Occipital lobe (tissue), 1 donor: ENCODE measurements at regions not wholly inside any gene's neighbourhood (a gene's known extent, or its start where the extent isn't known, plus 50 kb on each side); places are given as distances from the start of the nearest gene placed in this dataset.

Source experiments
- DNase-seq: peaks from one replicate; lab custom pipeline; 2025; lab: John Stamatoyannopoulos, UW

DNA sequence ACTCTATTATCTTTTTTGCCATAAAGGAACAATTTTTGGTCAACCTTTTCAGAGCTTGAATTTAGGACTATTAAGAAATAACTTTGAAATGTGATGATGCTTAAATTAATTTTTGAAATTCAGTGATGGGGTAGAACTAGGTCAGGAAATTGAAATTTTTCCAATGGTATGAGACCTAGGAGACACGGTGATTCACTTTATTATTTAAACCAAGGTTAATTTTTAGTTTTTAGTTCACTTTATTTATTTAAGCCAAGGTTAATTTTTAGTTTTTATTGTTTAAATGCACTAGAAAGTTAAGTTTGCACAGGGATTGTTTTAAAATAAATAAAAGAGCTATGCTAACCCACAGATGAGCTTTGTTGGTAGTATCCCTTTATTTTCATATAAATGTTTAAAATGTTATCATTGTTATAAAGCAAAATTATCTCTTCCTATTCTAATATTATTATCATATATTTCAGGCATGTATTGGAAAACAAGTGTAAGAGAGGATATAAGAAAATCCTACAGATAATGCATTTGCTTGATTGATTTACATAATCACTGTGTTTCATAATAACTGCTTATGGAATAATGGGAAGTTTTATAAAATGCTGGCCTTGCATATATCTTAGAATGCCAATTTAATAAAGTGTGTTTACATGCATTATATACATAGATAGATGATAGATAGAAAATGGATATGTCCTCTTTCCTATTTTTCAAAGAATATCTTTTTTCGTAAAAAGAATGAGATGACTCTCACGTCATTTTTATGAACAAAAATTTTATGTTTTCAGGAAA, 163.6 kb downstream of the HGF start:
- no peak for DNase-seq

DNA sequence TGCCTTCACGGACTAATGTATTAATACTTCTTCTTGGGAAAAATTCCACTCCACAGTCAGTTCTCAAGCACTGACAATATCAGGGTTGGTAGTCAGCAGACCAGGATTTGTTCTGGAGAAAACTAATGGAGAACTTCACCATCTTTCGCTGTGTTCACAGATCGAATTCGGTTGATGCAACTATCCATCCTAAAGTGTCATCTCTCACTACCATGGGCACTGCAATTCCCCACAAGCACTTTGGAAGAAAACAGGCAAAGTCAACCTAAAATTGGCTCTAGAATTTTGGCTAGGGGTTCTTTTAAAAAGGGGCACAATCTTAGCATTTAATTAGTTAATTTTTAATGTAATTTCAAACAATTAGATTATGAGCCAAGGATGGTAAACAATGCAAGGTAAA, 164.4 kb downstream of the HGF start:
- no peak for DNase-seq

DNA sequence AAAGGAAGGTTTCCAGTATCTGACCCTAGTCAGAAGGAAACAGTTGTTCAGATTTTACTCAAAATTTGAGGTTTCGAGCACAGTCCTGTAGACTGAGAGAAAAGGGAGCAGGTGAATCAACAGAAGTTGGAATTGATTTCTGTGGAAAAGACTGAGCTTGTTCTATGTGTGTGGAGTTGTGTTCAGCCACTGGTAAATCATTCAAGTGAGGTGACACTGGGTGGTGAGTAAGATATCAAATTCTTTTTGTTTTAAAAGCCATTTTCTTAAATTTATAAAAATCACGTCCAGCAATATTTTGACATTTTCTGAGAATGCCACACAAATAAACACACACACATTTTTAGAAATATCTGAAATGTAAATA, 165.1 kb downstream of the HGF start:
- DNase-seq: no peak

DNA sequence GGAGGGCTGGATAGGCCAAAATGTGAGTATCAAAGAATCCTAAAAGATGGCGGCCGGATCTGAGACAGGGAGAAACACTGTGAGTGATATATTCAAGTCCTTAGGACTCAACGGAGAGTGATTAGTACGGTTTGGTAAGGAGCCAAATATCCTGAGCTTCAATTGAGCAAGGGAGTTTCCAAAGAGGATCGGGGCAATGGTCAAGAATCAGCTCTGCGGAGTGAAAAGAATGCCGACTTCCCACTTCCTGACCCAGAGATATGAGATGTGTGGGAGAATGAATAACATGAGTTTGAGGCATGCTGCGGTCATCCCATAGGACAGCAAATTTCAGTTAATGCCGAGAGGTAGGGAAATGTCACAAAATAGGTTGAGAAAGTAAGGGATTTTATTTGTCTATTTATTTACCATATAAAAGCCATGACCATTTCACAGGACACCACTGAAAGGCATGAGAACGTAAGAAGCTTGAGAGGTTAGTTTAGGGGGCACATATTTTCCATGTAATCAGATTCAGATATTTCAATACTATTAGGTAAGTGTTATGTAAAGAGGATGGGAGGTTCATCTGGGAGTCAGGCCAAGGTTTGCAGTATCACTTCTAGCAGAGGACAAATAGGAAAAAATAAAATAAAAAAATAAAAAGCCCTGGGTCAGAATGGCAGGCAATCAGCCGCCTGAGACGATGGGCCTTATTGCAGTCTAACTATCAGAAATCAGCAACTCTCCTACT, 165.6 kb downstream of the HGF start:
- no peak for DNase-seq

DNA sequence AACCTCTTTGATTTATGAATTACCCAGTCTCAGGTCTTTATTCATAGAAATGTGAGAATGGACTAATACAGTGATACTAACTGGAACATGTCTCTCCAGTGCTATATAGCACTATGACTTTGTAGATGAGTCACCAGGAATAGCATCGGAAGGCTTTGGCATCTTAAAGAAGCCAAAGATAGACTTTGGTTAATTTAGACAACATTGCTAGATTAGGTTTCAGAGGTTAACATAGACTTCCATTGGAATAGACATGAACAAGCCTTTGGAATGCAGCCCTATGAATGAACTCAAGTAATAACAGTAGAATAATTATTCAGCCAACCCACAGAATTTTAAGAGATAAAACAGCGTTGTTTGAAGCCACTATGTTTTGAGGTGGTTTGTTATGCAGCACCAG, 169.2 kb downstream of the HGF start:
- DNase-seq: no peak

DNA sequence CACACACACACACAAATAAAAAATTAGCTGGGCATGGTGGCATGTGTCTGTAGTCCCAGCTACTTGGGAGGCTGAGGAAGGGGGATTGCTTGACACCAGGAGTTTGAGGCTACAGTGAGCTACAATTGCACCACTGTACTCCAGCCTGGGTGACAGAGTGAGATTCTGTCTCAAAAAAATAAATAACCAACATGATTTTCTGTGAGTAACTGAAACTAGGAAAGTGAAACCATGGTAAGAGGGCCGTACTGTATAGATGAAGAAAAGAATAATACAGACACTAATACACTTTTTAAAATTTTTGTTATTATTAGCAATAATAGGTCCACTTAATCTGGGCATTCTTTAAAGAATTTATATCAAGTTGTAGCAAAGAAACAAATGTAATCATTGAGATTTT, 170.9 kb downstream of the HGF start:
- DNase-seq: no peak

DNA sequence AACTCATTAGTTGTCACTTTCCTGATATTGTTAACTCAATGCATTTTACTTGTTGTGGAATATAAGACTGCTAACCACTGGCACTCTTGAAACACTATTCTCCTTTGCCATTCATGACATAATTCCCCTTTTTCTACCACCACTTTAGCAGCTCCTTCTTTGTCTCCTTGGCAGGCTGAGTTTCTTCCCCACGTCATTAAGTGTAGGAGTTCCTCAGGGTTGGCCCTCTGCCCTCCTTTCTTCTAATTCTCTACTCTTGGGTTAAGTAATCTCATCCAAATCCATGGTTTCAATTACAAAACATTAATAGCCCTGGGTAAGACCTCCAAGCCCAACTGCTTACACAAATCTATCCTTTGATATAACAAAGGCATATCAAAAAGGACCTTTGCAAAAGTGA, 175.1 kb downstream of the HGF start:
- no peak for DNase-seq

DNA sequence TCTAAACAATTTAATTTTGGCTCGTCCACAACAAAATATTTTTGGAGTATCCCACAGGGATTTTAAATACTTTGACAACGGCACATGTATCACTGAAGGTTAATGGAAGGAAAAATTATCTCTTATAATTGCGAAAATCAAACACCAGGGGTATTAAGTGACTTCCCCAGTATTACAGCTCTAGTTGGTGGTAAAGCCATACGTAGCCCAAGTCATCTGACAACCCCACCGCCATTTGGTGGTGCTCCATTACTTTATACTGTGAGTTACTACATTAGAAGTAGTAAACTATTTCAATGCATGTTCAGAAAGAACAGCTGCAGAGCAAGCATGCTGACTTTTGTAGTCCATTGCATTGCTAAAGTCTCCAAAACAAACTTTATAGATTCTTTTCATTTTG, 179.7 kb downstream of the HGF start:
- DNase-seq: no peak

DNA sequence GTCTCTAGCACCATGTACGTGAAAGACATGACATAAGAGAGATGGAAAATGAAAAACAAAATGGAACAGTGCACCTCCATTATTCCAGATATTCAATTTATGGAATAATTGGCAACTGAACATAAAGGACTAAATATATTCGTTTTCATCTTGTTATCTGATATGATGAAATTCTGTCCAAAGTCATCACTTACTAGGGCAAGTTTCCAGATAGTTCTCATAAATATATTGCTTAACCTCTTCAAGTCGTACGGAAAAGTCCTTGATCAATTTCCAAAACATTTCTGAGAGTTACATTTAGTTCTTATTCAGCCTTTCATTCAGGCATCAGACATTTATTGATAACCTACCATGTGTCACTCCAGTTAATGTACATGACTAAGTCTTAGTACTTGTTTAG, 185.2 kb downstream of the HGF start:
- no peak for DNase-seq

DNA sequence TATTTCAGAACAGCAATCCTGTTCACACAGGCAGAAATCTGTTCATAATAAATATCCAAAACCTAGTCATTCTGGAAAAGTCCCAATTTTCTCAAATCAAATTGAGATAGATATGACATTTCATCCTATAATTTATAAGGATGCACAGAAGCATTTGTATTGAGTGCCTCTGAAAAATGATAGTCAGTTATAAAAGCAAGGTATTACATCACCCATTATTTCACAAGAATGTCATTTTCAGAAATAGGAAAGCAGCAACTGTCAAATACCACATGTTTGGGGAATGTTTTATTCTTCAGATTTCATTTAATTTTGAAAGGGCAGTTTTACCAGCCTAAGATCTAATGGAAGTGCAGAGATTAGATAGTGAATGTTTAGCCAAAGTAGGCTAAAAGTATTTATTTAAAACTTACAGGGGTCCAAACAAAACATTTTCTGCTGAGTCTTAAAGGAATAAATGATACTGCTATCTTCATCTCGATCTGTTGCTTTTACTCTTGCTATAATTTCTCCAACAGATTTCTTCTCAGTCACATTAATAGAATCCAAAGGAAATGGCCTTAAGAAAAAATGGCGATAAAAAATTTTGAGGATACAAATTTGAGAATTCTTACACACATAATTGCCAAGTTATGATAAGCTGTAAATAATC, 185.8 kb downstream of the HGF start:
- DNase-seq: no peak

DNA sequence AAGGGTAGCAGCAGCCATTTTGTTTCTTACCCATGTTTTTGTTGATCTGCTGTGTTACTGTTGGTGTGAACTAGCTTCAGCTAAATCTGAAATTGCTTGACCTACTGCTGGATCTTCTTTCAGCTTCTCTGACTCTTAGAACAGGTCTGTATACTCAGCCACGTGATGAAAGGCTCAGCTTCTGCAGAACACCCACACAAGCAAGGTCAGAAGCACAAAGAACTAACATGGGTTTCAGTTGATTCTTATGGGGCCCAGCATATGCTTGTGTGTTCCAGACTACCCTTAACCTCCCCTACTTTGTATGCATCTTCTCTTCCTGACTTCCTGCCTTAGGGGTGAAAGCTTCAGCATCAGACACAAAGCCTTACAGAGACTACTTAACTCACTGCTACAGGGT, 186.8 kb downstream of the HGF start:
- DNase-seq: no peak

DNA sequence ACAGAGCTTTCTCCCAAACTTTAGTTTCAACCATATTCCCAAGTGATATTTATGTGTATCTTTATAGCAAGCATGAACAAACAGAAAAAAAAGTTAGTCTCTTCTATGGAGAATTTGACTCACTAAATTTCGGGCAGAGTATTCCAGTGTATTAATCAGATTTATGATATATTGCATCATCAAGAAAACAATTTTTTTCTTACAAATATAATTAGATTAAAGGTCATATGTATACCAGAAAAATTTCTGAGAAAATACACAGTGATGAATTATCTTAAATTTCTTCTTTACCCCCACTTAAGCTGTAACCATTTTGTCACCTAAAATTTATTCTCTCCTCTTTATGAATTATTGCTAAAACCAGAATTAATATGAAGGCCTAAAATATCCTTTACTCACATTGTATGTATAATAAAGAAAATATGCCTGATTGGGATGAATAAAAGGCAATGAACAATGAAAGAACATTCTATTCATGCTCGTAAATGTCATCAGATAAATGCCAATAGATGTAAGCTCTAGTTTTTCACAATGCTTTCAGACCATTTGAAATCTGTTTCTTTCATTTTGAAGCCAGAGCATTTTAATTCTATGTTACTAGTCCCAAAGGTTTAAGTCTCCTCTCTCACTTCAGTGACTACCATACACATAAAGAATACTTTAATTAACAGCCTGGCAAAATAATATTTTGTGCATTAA, 192.1 kb downstream of the HGF start:
- no peak for DNase-seq

DNA sequence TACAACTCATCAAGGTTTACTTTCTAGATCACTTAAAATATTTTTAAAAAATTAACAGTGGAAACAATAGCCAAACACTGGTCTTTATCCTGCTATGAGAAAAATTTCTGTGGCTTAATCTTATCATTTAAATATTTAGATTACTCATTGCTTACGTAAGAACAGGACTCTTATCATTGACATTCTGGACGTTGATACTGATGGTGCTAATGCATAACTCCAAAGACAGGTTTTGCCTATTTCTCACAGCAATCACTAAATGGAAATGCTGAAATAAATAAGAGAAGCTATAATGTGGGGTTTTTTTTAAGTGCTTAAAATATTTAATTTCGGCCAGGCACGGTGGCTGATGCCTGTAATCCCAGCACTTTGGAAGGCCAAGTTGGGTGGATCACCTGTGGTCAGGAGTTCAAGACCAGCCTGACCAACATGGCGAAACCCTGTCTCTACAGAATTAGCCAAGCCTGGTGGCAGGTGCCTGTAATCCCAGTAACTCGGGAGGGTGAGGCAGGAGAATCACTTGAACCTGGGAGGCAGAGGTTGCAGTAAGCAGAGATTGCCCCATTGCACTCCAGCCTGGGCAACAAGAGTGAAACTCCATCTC, 195.0 kb downstream of the HGF start:
- no peak for DNase-seq

DNA sequence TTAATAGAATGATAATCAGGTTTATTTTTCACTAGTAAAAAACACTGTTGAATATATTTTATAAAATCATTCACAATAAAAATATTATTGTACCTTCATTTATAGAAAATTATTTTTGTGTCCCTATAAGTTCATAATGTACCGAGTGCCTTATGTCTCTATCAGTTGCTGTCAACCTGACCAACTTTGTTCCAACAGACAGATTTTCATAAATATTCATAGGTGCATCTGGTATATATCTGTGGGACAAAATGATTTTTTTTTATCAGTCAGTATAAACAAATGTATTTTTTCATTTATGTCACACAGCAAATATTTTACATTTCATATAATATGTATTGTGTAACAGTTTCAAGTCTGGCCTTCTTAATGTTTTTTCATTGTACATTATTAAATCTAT, 195.9 kb downstream of the HGF start:
- DNase-seq: no peak

DNA sequence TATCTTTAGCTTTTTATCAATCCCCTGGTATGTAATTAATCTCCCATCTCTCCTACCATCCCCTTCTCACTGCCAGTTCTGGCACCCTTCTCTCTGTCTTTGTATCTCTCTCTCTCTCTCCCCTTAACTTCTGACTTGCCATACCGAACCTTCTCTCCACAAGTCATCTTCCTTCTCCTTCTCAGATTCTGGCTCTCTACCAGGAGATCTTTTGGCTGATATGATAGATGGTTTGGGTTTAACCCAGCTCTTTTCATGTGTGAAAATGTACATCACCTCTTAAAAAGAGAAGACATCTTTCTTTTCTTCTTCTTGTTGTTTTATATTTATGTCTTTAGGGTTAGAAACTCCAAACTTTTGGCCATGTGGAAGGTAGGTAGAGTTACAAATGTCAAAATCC, 196.7 kb downstream of the HGF start:
- DNase-seq: no peak

DNA sequence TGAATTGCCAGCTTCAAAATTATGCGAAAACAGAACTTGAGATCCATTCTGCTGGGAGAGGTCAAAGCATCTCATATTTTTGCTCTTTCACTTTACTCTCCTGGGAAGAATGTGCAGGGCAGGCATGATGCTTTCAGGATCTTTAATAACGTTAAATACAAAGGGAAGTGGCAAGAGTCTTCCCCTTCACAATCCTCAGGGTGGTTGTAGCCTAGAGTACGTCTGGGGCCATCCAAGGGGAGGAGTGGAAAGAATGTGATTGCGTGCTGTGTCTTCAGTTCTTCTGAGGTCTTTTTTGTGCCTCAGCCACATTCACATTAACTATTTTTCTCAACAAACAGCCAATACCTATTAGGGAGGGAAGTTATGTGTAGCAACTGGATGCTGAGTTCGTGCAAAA, 207.3 kb downstream of the HGF start:
- DNase-seq: no peak

DNA sequence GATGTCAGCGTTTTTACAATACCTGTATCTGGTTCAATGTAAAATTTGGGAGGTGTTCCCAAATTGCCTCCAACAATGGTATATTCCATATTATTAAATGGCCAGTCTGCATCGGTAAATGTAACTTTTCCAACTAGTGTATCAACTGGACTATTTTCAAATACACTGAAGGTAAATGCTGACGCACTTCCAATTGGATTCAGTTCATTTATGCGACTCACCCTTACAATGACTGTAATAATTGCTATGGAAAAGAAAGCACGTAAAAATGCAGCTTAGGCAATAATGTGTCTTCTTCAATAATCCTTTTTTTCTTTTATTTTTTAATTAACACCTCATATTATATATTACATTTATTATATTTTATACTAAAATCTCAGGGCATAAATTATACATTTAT, 209.1 kb downstream of the HGF start:
- DNase-seq: no peak

DNA sequence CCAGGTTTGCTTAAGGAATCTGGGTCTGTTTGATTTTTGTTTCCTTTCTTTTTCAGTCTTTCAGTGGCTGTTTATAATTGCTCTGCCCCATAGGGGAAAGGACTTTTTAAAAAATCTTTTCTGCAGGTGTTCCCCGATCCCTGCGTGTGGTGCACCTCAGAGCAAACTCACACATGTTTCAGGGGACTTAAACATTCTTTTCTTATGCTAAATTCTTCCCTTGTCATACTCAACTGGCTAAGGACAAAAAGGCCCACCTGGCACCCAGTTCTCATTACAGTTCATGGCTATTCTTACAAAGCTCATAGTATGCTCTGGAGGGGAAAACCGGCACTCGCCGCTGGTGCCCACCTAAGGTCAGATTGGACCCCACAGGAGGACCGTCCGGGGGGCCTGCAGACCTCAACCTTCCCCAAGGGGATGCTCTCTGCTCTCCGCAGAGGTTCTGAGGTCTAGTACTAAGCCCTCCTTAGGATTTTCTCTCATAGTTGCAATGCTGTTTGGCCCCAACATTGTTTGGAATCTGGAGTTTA, 220.3 kb downstream of the HGF start:
- no peak for DNase-seq

DNA sequence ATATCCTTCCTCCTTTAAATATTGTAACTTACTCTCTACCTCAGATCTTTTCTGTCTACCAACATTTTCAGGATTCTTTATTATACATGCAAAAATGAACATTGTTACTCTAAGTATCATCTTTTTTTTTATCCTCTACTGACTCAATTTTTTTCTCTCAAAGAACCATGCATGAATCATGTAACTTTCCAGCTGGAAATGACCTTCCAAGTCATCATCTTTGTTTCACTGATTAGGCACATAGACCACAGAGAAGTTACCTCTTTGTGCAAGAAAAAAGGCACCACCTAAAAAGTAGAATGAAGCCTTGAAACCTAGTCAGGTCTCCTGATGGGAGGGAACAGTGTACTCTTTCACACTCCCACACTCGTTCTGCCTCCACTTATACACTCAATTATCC, 234.9 kb downstream of the HGF start:
- no peak for DNase-seq

DNA sequence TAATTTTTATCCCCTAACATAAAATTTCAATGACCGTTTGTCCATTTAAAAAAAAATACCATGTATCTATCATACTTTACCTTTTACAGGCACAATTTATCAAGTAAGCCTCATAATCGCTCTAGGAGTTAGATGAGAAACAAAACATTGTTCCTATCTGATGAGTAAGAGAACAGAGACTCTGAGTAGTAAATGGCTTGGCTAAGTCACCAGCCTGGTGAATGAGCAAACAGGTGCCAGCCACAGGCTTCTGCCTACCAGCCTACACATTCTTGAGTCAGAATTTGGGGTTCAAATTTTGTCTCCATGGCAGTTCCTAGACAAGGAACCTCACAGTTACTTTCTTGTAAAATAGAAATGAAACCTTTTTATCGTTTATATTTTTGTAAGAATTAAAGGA, 235.4 kb downstream of the HGF start:
- DNase-seq: no peak

DNA sequence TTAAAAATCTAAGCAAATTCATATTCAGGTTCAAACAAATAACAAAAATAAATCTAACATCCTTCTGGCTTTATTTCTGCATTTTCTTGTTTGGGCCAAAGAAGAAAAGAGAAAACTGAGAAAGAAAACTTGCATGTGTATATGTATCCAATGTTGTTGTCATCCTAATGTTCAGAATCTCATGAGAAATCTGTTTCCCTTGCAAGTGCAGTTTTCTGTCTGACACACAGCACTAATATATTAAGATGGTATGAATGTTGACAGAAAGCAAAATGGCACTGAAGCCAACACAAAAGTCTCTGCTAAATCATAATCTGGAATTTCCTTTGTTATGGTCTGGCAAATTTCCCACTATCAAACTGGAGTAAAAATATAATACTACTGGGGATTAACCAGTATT, 235.9 kb downstream of the HGF start:
- DNase-seq: no peak

DNA sequence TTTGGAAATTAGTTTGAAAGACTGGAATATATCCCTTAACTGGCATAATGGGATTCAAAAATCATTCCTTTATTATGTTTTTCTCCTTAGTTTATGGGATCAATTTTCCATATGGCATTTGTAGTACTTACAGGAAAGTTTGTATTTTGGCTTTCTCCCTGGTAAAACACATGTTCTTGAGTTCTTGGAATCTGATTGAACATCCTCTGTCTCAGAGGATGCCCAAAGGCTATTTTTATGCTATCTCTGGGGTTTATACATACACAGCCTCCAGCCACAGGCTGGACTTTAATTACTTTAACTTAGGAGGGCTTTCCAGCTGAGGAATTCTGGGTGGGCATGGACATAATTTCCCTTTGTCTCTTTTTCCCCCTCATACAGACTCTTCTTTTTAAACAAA, 236.4 kb downstream of the HGF start:
- no peak for DNase-seq
